ENCODE measurements at regions not wholly inside any gene's neighbourhood (a gene's known extent, or its start where the extent isn't known, plus 50 kb on each side); places are given as distances from the start of the nearest gene placed in this dataset.

DNA sequence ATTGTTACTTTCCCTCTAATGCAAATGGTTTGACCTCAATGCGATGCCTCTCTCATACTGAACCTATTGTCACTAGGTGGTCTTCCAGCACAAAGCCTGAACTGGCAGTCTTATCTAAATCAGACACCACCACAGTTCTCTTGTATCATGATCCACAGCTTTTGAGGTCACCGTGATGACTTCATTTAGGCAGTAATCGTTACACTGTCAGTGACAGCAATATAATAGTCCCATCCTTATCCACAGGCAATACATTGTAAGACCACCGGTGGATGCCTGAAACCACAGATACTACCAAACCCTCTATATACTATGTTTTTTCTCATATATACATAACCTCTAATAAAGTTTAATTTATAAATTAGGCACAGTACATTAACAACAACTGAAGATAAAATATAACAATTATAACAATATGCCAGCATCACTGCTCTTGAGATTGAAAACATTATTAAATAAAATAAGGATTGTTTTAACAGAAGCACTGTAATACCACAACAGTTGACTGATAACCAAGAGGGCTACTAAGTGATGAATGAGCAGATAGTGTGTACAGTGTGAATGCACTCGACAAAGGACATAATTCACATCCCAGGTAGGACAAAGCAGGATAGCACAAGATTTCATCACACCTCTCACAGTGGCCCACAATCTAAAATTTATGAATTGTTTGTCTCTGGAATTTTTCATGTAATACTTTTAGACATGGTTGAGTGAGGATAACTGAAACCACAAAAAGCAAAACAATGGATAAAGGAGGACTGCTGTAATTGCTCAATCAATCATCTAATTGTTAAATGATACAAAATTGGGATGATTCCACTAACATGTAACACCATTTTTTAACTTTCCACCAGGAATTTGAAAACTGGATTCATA is 419.4 kb downstream of the CENPC start:
- Histone ChIP-seq H3K36me3 (no peaks in the 10 kb centered on the region), H3K27me3 (replicated peaks in 1 of 7) (no peaks in the 10 kb centered on the region), H3K27ac (no peak overlapping the region), H3K9me3 (no peaks in the 10 kb centered on the region), H3K4me1 (no peaks in the 10 kb centered on the region), H3K4me3 (no peak overlapping the region)
- intact Hi-C loops (cut with DNase I; ENCODE audit: low total_unique reads), result no loop called here
- DNase-seq, result no peak
- WGBS, 5 donors, result 63 to 88% (median 81%) methylated on average over 5 of the region's 5 CpGs
- no peak for TF ChIP-seq CTCF (IDR thresholded peaks at IDR 0.05 in 8 of 11, conservative IDR thresholded peaks at IDR 0.05 in 3 of 11)
- TF ChIP-seq POLR2AphosphoS5 (IDR thresholded peaks at IDR 0.05), result no peak
- no peak for TF ChIP-seq POLR2A (IDR thresholded peaks at IDR 0.05)

- no peak for DNase-seq
- no peaks in the 10 kb centered on the region for H3K36me3 ChIP-seq
- TF ChIP-seq CTCF (IDR thresholded peaks at IDR 0.05 in 8 of 11, conservative IDR thresholded peaks at IDR 0.05 in 3 of 11), result no peak
- no peak for TF ChIP-seq POLR2A (IDR thresholded peaks at IDR 0.05)
- TF ChIP-seq POLR2AphosphoS5 (IDR thresholded peaks at IDR 0.05), result no peak
- intact Hi-C loops (cut with DNase I; ENCODE audit: low total_unique reads), result no loop called here
- no peaks in the 10 kb centered on the region for H3K4me1 ChIP-seq
- WGBS, 5 donors, result 79 to 89% (median 85%) methylated on average over 4 of the region's 4 CpGs
- H3K4me3 ChIP-seq, result no peak overlapping the region
- H3K27ac ChIP-seq, result no peak overlapping the region
- H3K9me3 ChIP-seq, result no peaks in the 10 kb centered on the region
- no peaks in the 10 kb centered on the region for H3K27me3 ChIP-seq (replicated peaks in 1 of 7)
These were observed 420.6 kb downstream of the CENPC start for GRCh38 chr4:67124716-67125115.

GRCh38 chr4:67122029-67122428 is 423.3 kb downstream of the CENPC start:
- H3K4me1 ChIP-seq, result no peaks in the 10 kb centered on the region
- no peaks in the 10 kb centered on the region for H3K36me3 ChIP-seq
- 31 to 43% (median 35%) methylated on average over 3 of the region's 3 CpGs for WGBS, 5 donors
- intact Hi-C loops (cut with DNase I; ENCODE audit: low total_unique reads), result no loop called here
- H3K27me3 ChIP-seq (replicated peaks in 1 of 7), result no peaks in the 10 kb centered on the region
- no peak overlapping the region for H3K27ac ChIP-seq
- TF ChIP-seq POLR2A (IDR thresholded peaks at IDR 0.05) (no peak), CTCF (IDR thresholded peaks at IDR 0.05 in 8 of 11, conservative IDR thresholded peaks at IDR 0.05 in 3 of 11) (no peak), POLR2AphosphoS5 (IDR thresholded peaks at IDR 0.05) (no peak)
- H3K9me3 ChIP-seq, result peaks cover 0 to 3% (median 0%) of the 10 kb centered on the region in 8 donors
- DNase-seq, result no peak
- H3K4me3 ChIP-seq, result no peak overlapping the region

DNA sequence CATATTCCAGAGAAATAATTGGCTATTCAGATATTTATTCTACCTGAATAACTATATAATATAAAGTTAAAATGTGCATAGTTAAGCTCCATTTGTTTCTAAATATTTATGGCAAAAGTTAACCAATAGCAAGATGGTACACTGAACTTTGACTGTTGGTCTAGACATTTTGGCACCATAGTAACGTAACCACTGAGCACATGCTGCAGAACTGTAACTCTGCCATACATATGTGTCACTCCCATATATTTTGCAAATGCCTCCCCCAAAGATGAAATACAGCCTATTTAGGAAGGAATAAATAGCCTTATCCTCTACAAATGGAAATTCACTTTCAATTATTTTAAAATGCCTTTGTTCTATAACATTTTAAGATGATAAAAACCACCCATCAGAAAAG is 424.9 kb downstream of the CENPC start:
- no peaks in the 10 kb centered on the region for H3K36me3 ChIP-seq
- no peak overlapping the region for H3K4me3 ChIP-seq
- no peaks in the 10 kb centered on the region for H3K4me1 ChIP-seq
- TF ChIP-seq CTCF (IDR thresholded peaks at IDR 0.05 in 8 of 11, conservative IDR thresholded peaks at IDR 0.05 in 3 of 11), result no peak
- TF ChIP-seq POLR2A (IDR thresholded peaks at IDR 0.05), result no peak
- TF ChIP-seq POLR2AphosphoS5 (IDR thresholded peaks at IDR 0.05), result no peak
- no peaks in the 10 kb centered on the region for H3K27me3 ChIP-seq (replicated peaks in 1 of 7)
- 65 to 88% (median 77%) methylated on average over 1 of the region's 1 CpG for WGBS, 5 donors
- H3K27ac ChIP-seq, result no peak overlapping the region
- intact Hi-C loops (cut with DNase I; ENCODE audit: low total_unique reads), result no loop called here
- peaks cover 0 to 3% (median 0%) of the 10 kb centered on the region in 8 donors for H3K9me3 ChIP-seq
- no peak for DNase-seq
